Stimulated activated naive CD8-positive, alpha-beta T cell treated with anti-CD3 and anti-CD28 coated beads, Interleukin-15, Interleukin-2, amounts not matched to agents 100 U/mL and 50 U/mL, for 24 hours (primary cell): ENCODE measurements at regions not wholly inside any gene's neighbourhood (a gene's known extent, or its start where the extent isn't known, plus 50 kb on each side); places are given as distances from the start of the nearest gene placed in this dataset.
"Not testable (repeated sequence)": the region's sequence is repeated elsewhere in the genome, so short reads cannot be mapped to it uniquely, and the experiment has no call there.

Experiments used
- ATAC-seq: fragments of 150-1000 bp; cut with Tn5 transposase; one replicate; pipeline ENCODE4 v1.10.0; 2021
- DNase-seq: peaks from one replicate; pipeline ENCODE4 v3.0.0; 2021

- DNase-seq, ATAC-seq: not testable (repeated sequence)
These were observed 428.8 kb downstream of the FGF13 start for GRCh38 chrX:138282598-138283150.

DNA sequence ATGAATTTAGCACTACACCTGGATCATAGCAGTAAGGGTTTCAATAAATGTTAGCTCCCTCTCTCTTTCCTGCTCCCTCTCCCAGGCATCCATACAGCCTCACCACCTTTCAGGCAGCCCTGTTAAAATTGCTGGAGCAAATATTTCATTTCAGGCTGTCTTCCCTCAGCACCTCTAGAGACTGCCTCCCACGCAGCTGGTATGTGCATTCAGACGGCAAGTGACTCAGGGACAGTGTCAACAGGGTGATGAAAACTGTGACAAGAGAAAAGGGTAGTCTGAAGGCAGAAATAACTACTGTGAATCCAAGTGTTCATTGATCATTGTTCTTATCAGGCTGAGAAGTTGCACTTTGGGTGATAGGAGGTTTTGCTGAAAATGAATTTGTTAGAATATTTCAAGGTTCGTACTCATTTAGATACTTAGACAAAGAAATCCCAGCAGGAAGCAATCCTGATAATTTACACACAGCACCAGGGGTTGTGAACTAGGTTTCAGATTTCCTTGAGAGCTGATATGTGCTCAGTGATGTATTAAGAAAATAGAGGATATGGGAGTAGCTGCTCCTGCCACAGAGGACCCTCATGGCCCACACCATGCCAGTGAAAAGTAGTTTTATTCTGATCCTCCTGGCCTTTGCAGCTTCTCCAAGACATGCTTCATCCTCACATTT, 424.2 kb downstream of the FGF13 start:
- DNase-seq (no peak), ATAC-seq (no peak)

GRCh38 chrX:138294951-138295350, 416.6 kb downstream of the FGF13 start:
- ATAC-seq (no peak), DNase-seq (no peak)

DNA sequence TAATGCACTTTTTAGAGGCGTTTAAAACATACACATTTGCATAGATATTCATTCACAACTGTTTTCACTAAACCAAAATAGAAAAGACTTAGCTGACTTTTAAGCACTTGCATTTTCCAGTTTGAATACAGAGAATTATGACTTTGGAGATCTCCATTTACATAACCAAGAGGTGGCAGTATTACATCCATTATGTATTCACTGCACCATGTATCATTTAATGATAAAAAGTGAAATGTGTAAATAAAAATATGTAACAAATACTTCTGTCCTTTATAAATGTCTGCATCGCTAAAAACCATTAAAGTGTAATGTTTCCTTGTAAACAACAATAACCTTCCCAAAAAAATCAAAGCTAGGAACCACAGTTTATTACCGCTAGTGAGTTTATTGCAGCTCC, 413.2 kb downstream of the FGF13 start:
- DNase-seq (no peak), ATAC-seq (no peak)

DNA sequence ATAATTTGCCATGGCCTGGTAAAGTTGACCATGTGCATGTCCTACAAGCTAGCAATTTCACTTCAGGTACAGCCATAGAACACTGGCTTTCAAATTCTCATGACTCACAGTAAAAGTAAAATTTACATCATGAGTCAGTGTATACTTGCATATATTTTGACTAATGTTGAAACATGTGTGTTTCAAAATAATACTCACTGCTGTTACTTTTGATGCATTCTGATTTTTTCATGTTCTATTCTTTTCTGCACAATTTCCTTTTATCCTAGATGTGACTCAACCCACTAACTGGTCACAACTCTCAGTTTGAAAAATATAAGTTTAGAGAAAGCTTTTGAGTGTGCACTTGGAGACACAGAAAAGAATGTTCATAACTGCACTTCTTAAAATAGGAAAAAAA, 365.7 kb downstream of the FGF13 start:
- no peak for DNase-seq
- no peak for ATAC-seq

DNA sequence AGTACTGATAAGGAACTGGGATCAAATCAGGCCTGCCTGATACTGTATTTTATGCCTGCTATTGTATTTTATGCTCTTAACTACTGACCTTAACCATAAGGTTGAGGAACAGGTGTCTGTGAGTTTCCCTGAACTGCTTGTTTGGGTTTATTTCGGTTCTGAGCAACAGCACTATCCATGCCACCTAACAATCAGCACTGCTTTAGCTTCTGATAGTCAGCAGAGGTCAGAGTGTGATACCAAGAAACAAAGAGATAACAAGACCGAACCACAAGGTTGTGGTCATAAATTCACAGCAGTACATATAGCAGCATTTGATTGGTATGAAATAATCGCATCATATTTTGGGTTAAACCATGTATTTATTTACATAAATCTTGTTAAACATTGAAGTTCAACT, 362.2 kb downstream of the FGF13 start:
- no peak for DNase-seq
- no peak for ATAC-seq

DNA sequence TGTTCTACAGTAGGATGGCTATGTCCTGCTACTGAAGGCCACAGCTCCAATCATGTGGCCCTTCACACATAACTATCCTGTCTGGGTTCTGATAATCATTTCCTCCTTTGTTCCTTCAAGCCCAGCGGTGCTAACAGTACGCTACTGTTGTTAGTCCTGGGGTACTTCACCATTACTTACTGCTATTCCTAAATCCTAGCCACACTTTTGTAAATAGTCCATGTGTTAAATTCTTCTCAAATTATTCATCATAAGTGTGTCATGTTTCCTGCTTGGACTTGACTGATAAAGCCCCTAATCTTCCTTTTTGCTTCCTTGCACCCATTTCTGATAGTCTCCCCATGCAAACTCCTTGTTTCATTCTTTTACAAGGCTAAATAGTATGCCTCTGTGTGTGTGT, 332.6 kb downstream of the FGF13 start:
- ATAC-seq, result no peak

DNA sequence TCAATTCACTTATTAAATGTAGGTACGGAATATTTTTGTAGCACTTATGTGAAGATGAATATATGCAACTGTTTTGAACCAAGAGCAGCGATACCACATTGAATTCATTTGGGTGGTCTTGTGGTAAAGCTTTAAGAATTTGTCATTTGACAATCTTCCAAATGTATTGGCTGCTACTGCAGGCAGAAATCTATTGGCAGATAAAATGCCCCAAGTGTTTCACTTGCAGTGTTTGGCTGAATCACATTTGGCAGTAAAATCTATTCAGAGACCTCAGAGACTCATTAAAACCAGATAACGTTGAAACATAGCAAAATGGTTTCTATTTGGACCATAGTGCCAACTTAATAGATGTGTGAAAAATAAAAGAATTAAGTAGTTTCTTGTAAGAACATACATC, 303.4 kb downstream of the FGF13 start:
- no peak for ATAC-seq
- no peak for DNase-seq

More for the DNA sequence above, 332.6 kb downstream of the FGF13 start:
- no peak for DNase-seq

DNA sequence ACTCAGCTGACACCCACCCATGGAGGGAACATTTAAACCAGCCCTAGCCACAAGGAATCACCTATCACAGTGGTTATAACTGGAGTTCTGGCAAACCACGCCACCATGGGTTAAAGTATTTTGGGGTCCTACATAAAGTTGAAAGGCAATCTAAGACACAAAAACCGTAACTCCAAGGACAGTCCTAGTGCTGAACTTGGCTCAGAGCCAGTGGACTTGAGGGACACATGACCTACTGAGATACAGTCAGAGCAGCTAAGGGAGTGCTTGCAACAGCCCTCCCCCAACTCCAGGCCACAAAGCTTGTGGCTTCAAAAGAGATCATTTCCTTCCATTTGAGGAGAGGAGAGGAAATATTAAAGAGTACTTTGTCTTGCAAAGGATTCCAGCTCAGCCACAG, 300.5 kb downstream of the FGF13 start:
- ATAC-seq, result no peak
- DNase-seq, result no peak
